ENCODE measurements at regions not wholly inside any gene's neighbourhood (a gene's known extent, or its start where the extent isn't known, plus 50 kb on each side); places are given as distances from the start of the nearest gene placed in this dataset.

- no peak for DNase-seq (ENCODE audit: extremely low read depth, low read depth)
- no peak for TF ChIP-seq CTCF (IDR thresholded peaks at IDR 0.05; ENCODE audit: low read depth, low read length)
These were observed 450.8 kb downstream of the NFIB start for GRCh38 chr9:13863112-13863511.

- no peak for DNase-seq (ENCODE audit: extremely low read depth, low read depth)
- TF ChIP-seq CTCF (IDR thresholded peaks at IDR 0.05; ENCODE audit: low read depth, low read length) = no peak
These were observed 451.3 kb downstream of the NFIB start for GRCh38 chr9:13862654-13863053.

GRCh38 chr9:13860946-13861640 lies 452.8 kb downstream of the NFIB start:
- DNase-seq (ENCODE audit: extremely low read depth, low read depth) = no peak
- no peak for TF ChIP-seq CTCF (IDR thresholded peaks at IDR 0.05; ENCODE audit: low read depth, low read length)

GRCh38 chr9:13860019-13860418 lies 453.9 kb downstream of the NFIB start:
- TF ChIP-seq CTCF (IDR thresholded peaks at IDR 0.05; ENCODE audit: low read depth, low read length) = no peak
- DNase-seq (ENCODE audit: extremely low read depth, low read depth) = no peak

DNA sequence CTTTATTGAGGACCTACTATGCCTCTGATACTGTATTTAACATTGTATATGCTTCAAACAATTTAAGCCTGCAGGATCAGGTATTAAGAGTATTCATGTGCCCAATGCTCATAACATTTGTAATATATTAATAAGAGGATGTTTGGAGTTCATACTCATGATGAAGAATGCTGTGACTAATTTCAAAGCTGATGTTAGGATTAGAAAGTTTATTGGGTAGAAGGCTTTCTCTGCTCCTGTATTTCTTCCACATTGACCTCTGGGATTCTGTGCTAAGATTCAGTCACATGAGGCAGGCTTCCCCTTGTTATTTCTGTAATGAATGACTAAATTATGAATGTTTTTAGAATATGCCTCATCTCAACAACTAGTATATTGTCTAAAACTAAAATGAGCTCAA lies 456.4 kb downstream of the NFIB start:
- TF ChIP-seq CTCF (IDR thresholded peaks at IDR 0.05; ENCODE audit: low read depth, low read length) = no peak
- no peak for DNase-seq (ENCODE audit: extremely low read depth, low read depth)

GRCh38 chr9:13847270-13847669 lies 466.7 kb downstream of the NFIB start:
- no peak for DNase-seq (ENCODE audit: extremely low read depth, low read depth)
- TF ChIP-seq CTCF (IDR thresholded peaks at IDR 0.05; ENCODE audit: low read depth, low read length) = no peak

DNA sequence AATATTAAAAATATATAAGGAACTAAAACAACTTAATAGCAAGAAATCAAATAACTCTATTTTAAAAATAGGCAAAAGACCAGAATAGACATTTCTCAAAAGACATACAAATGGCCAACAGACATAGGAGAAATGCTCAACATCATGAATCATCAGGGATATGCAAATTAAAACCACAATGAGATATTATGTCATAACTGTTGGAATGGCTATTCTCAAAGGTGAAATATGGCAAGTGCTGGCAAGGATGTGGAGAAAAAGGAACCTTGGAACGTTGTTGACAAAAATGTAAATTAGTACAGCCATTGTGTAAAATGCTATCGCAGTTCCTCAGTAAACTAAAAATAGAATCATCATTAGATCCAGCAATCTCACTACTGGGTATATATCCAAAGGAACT lies 468.5 kb downstream of the NFIB start:
- DNase-seq (ENCODE audit: extremely low read depth, low read depth) = no peak
- no peak for TF ChIP-seq CTCF (IDR thresholded peaks at IDR 0.05; ENCODE audit: low read depth, low read length)

All from AG09319 (cell line).